ENCODE measurements at regions not wholly inside any gene's neighbourhood (a gene's known extent, or its start where the extent isn't known, plus 50 kb on each side); places are given as distances from the start of the nearest gene placed in this dataset.
"Not testable (repeated sequence)": the region's sequence is repeated elsewhere in the genome, so short reads cannot be mapped to it uniquely, and the experiment has no call there.

- TF ChIP-seq E2F4 (IDR thresholded peaks at IDR 0.05; ENCODE audit: low read depth, low read length) (no peak), ZNF384 (IDR thresholded peaks at IDR 0.05; ENCODE audit: borderline replicate concordance, low read depth, low read length) (no peak), FOS (IDR thresholded peaks at IDR 0.05; ENCODE audit: borderline replicate concordance, extremely low read depth, insufficient read length) (no peak), STAT1 (conservative IDR thresholded peaks at IDR 0.05) (no peak), NR2F1 (conservative IDR thresholded peaks at IDR 0.05) (no peak), TBL1XR1 (IDR thresholded peaks at IDR 0.05; ENCODE audit: low read depth, low read length) (no peak), BRCA1 (IDR thresholded peaks at IDR 0.05; ENCODE audit: low read depth, low read length) (no peak)
- TF ChIP-seq, protein P1, sequence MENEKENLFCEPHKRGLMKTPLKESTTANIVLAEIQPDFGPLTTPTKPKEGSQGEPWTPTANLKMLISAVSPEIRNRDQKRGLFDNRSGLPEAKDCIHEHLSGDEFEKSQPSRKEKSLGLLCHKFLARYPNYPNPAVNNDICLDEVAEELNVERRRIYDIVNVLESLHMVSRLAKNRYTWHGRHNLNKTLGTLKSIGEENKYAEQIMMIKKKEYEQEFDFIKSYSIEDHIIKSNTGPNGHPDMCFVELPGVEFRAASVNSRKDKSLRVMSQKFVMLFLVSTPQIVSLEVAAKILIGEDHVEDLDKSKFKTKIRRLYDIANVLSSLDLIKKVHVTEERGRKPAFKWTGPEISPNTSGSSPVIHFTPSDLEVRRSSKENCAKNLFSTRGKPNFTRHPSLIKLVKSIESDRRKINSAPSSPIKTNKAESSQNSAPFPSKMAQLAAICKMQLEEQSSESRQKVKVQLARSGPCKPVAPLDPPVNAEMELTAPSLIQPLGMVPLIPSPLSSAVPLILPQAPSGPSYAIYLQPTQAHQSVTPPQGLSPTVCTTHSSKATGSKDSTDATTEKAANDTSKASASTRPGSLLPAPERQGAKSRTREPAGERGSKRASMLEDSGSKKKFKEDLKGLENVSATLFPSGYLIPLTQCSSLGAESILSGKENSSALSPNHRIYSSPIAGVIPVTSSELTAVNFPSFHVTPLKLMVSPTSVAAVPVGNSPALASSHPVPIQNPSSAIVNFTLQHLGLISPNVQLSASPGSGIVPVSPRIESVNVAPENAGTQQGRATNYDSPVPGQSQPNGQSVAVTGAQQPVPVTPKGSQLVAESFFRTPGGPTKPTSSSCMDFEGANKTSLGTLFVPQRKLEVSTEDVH (IDR thresholded peaks at IDR 0.05; ENCODE audit: low read depth, partially characterized antibody) = no peak
- TF ChIP-seq, protein P2, sequence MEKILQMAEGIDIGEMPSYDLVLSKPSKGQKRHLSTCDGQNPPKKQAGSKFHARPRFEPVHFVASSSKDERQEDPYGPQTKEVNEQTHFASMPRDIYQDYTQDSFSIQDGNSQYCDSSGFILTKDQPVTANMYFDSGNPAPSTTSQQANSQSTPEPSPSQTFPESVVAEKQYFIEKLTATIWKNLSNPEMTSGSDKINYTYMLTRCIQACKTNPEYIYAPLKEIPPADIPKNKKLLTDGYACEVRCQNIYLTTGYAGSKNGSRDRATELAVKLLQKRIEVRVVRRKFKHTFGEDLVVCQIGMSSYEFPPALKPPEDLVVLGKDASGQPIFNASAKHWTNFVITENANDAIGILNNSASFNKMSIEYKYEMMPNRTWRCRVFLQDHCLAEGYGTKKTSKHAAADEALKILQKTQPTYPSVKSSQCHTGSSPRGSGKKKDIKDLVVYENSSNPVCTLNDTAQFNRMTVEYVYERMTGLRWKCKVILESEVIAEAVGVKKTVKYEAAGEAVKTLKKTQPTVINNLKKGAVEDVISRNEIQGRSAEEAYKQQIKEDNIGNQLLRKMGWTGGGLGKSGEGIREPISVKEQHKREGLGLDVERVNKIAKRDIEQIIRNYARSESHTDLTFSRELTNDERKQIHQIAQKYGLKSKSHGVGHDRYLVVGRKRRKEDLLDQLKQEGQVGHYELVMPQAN (conservative IDR thresholded peaks at IDR 0.05) = no peak
Measured at GRCh38 chr19:28539759-28540158, 673.2 kb downstream of the UQCRFS1 start (continued).

DNA sequence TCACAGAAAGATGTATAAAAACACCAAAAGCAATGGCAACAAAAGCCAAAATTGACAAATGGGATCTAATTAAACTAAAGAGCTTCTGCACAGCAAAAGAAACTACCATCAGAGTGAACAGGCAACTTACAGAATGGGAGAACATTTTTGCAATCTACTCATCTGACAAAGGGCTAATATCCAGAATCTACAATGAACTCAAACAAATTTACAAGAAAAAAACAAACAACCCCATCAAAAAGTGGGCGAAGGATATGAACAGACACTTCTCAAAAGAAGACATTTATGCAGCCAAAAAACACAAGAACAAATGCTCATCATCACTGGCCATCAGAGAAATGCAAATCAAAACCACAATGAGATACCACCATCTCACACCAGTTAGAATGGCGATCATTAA lies 674.4 kb downstream of the UQCRFS1 start:
- H4K20me1 ChIP-seq (ENCODE audit: control insufficient read depth, insufficient read depth); H3K79me2 ChIP-seq (ENCODE audit: control insufficient read depth, insufficient read depth, low read length); H3K36me3 ChIP-seq (ENCODE audit: control insufficient read depth in 2 of 2, insufficient read depth in 2 of 2, low read length in 1 of 2); DNase-seq (ENCODE audit: low read depth, low spot score); H3K4me3 ChIP-seq; H3K4me2 ChIP-seq (ENCODE audit: control insufficient read depth, insufficient read depth); intact Hi-C loops (cut with micrococcal nuclease; ENCODE audit: unreplicated experiment); POLR2A ChIA-PET; H2AFZ ChIP-seq (ENCODE audit: control insufficient read depth, low read depth, low read length); H3K9ac ChIP-seq (ENCODE audit: control insufficient read depth, insufficient read depth, low read length); H3K27me3 ChIP-seq (replicated peaks in 1 of 2; ENCODE audit: control insufficient read depth in 2 of 2, insufficient read depth in 2 of 2, low read length in 1 of 2); RAD21 ChIA-PET (ENCODE audit: unreplicated experiment); in situ Hi-C loops (cut with MboI); FAIRE-seq; H3K27ac ChIP-seq (ENCODE audit: control insufficient read depth, insufficient read depth); ATAC-seq; H3K4me1 ChIP-seq (ENCODE audit: control insufficient read depth, insufficient read depth, low read length); SMC1A ChIA-PET (ENCODE audit: uncharacterized antibody, unreplicated experiment); CTCF ChIA-PET; H3K9me3 ChIP-seq (replicated peaks; ENCODE audit: control insufficient read depth, insufficient read depth, low read length); BruUV-seq (replicated peaks): not testable (repeated sequence)
- WGBS (ENCODE audit: insufficient coverage, insufficient replicate concordance, low lambda C conversion rate, missing lambda C conversion rate) = 75% methylated on average over 1 of the region's 2 CpGs
